ENCODE measurements at regions not wholly inside any gene's neighbourhood (a gene's known extent, or its start where the extent isn't known, plus 50 kb on each side); places are given as distances from the start of the nearest gene placed in this dataset.
"Not testable (repeated sequence)": the region's sequence is repeated elsewhere in the genome, so short reads cannot be mapped to it uniquely, and the experiment has no call there.

- no peak for DNase-seq (ENCODE audit: low read depth in 2 of 2)
Observed at GRCh38 chrX:34404386-34405070, 252.6 kb downstream of the TMEM47 start.

- no peak for DNase-seq (ENCODE audit: low read depth in 2 of 2)
Observed at GRCh38 chrX:34401411-34401810, 255.7 kb downstream of the TMEM47 start.

GRCh38 chrX:34382416-34382815 is 250.3 kb upstream of the FAM47A start:
- no peak for DNase-seq (ENCODE audit: low read depth in 2 of 2)

GRCh38 chrX:34381241-34381640 is 249.1 kb upstream of the FAM47A start:
- DNase-seq (ENCODE audit: low read depth in 2 of 2) = no peak

GRCh38 chrX:34379891-34380290 is 247.8 kb upstream of the FAM47A start:
- DNase-seq (ENCODE audit: low read depth in 2 of 2) = no peak

- no peak for DNase-seq (ENCODE audit: low read depth in 2 of 2)
Observed at GRCh38 chrX:34377645-34378044, 245.5 kb upstream of the FAM47A start.

GRCh38 chrX:34371754-34372153 is 239.6 kb upstream of the FAM47A start:
- DNase-seq (ENCODE audit: low read depth in 2 of 2) = no peak

- DNase-seq (ENCODE audit: low read depth in 2 of 2) = no peak
Observed at GRCh38 chrX:34365471-34365870, 233.4 kb upstream of the FAM47A start.

- no peak for DNase-seq (ENCODE audit: low read depth in 2 of 2)
Observed at GRCh38 chrX:34350561-34351335, 218.6 kb upstream of the FAM47A start.

- no peak for DNase-seq (ENCODE audit: low read depth in 2 of 2)
Observed at GRCh38 chrX:34343001-34343400, 210.9 kb upstream of the FAM47A start.

GRCh38 chrX:34341814-34342213 is 209.7 kb upstream of the FAM47A start:
- DNase-seq (ENCODE audit: low read depth in 2 of 2) = no peak

GRCh38 chrX:34341258-34341657 is 209.1 kb upstream of the FAM47A start:
- no peak for DNase-seq (ENCODE audit: low read depth in 2 of 2)

GRCh38 chrX:34338046-34338445 is 205.9 kb upstream of the FAM47A start:
- no peak for DNase-seq (ENCODE audit: low read depth in 2 of 2)

- not testable (repeated sequence) for DNase-seq (ENCODE audit: low read depth in 2 of 2)
Observed at GRCh38 chrX:34335376-34335775, 203.3 kb upstream of the FAM47A start.

GRCh38 chrX:34332334-34332733 is 200.2 kb upstream of the FAM47A start:
- DNase-seq (ENCODE audit: low read depth in 2 of 2) = no peak

GRCh38 chrX:34325460-34325859 is 193.3 kb upstream of the FAM47A start:
- DNase-seq (ENCODE audit: low read depth in 2 of 2) = no peak

GRCh38 chrX:34320424-34320823 is 188.3 kb upstream of the FAM47A start:
- DNase-seq (ENCODE audit: low read depth in 2 of 2) = not testable (repeated sequence)

GRCh38 chrX:34300871-34301270 is 168.8 kb upstream of the FAM47A start:
- peak in 1 of 2 donors; percentile 4 for DNase-seq (ENCODE audit: low read depth in 2 of 2)

GRCh38 chrX:34299451-34299967 is 167.4 kb upstream of the FAM47A start:
- DNase-seq (ENCODE audit: low read depth in 2 of 2) = no peak

- no peak for DNase-seq (ENCODE audit: low read depth in 2 of 2)
Observed at GRCh38 chrX:34294665-34295064, 162.6 kb upstream of the FAM47A start.

- no peak for DNase-seq (ENCODE audit: low read depth in 2 of 2)
Observed at GRCh38 chrX:34288782-34289181, 156.7 kb upstream of the FAM47A start.

GRCh38 chrX:34279866-34280560 is 147.9 kb upstream of the FAM47A start:
- no peak for DNase-seq (ENCODE audit: low read depth in 2 of 2)
